ENCODE measurements at regions not wholly inside any gene's neighbourhood (a gene's known extent, or its start where the extent isn't known, plus 50 kb on each side); places are given as distances from the start of the nearest gene placed in this dataset.

DNA sequence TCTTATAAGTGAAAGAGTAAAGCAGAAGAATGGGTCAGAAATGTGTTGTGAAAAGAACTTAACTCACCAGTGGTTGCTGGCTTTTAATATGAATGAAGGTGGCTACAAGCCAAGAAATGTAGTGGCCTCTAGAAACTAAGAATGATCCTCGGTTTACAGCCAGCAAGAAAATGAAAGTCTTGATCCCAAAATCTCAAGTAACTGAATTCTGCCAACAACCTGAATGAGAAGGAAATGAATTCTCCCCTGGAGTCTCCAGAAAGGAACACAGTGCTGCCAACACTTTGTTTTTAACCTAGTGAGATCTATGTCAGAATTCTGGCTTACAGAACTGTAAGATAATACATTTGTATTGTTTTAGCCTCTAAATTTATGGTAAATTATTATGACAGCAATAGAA lies 193.0 kb downstream of the FZD1 start:
- TF ChIP-seq, protein P1, sequence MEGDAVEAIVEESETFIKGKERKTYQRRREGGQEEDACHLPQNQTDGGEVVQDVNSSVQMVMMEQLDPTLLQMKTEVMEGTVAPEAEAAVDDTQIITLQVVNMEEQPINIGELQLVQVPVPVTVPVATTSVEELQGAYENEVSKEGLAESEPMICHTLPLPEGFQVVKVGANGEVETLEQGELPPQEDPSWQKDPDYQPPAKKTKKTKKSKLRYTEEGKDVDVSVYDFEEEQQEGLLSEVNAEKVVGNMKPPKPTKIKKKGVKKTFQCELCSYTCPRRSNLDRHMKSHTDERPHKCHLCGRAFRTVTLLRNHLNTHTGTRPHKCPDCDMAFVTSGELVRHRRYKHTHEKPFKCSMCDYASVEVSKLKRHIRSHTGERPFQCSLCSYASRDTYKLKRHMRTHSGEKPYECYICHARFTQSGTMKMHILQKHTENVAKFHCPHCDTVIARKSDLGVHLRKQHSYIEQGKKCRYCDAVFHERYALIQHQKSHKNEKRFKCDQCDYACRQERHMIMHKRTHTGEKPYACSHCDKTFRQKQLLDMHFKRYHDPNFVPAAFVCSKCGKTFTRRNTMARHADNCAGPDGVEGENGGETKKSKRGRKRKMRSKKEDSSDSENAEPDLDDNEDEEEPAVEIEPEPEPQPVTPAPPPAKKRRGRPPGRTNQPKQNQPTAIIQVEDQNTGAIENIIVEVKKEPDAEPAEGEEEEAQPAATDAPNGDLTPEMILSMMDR (IDR thresholded peaks at IDR 0.05) = no peak
- no peak for TF ChIP-seq POLR2A (IDR thresholded peaks at IDR 0.05)

Measured in adrenal gland (tissue), 5 donors.